ENCODE measurements at regions not wholly inside any gene's neighbourhood (a gene's known extent, or its start where the extent isn't known, plus 50 kb on each side); places are given as distances from the start of the nearest gene placed in this dataset.
"Not testable (repeated sequence)": the region's sequence is repeated elsewhere in the genome, so short reads cannot be mapped to it uniquely, and the experiment has no call there.

DNA sequence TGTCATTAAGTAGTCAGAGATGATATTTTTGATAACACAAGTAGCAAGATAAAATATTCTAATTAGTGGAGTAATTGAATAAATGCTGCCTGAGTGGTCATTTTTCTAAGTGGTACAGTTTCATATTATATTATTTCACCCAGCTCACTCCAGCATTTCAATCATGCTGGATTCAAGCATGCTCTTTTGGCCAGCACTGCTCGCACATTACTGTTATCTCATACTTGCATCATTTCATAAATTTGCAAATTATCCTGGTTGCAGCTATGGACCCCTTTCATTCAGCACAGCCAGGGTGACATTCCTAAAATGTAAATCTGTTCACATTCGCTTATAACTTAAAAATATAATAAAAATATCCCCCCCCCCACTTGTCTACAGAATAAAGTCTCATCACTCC is 520.8 kb upstream of the CYLC2 start:
- Histone ChIP-seq H3K27ac (no peak overlapping the region), H3K4me3 (no peak overlapping the region), H3K36me3 (no peaks in the 10 kb centered on the region), H3K27me3 (no peaks in the 10 kb centered on the region), H3K4me1 (no peaks in the 10 kb centered on the region), H3K9me3 (no peaks in the 10 kb centered on the region)
- no peak for DNase-seq (ENCODE audit: low spot score)
- TF ChIP-seq CTCF (IDR thresholded peaks at IDR 0.05): no peak

GRCh38 chr9:102469430-102469829 is 525.7 kb upstream of the CYLC2 start:
- not testable (repeated sequence) for H3K4me1 ChIP-seq; H3K27ac ChIP-seq; H3K9me3 ChIP-seq; DNase-seq (ENCODE audit: low spot score); H3K36me3 ChIP-seq; H3K4me3 ChIP-seq; H3K27me3 ChIP-seq

DNA sequence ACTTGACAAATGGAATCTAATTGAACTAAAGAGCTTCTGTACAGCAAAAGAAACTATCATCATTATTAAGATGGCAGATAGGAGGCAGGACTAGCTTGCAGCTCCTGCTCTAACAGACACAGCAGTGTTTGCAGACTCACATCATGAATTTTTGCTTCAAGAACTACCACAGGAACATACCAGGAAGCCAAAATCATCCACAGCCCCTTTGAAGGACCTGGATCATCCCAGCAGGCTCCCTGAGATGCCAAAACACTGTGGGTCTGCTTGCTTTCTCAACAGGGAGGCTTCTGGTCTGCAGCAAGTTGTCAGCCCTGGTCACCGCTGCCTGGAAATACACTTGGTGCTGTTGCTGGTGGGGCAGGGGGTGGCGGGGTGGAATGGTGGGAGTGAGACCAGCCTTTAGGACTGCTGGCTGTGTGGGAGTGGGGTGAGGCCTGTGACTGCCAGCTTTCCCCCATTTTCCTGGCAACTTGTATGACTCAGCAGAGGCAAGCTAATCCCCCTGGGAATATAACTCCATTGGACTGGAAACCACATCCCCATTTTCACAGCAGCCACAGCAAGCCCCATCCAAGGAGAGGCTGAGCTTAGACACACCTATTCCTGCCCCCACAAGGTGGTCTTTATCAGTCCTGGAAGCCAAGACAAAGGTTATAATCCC is 533.8 kb upstream of the CYLC2 start:
- no peaks in the 10 kb centered on the region for H3K27me3 ChIP-seq
- H3K4me1 ChIP-seq: no peaks in the 10 kb centered on the region
- no peak for TF ChIP-seq CTCF (IDR thresholded peaks at IDR 0.05)
- H3K9me3 ChIP-seq: no peaks in the 10 kb centered on the region
- no peak for DNase-seq (ENCODE audit: low spot score)
- H3K4me3 ChIP-seq: no peak overlapping the region
- no peak overlapping the region for H3K27ac ChIP-seq
- H3K36me3 ChIP-seq: no peaks in the 10 kb centered on the region

GRCh38 chr9:102459828-102460227 is 535.3 kb upstream of the CYLC2 start:
- no peak for TF ChIP-seq CTCF (IDR thresholded peaks at IDR 0.05)
- Histone ChIP-seq H3K36me3 (no peaks in the 10 kb centered on the region), H3K9me3 (no peaks in the 10 kb centered on the region), H3K4me1 (no peaks in the 10 kb centered on the region), H3K27me3 (no peaks in the 10 kb centered on the region), H3K4me3 (no peak overlapping the region), H3K27ac (no peak overlapping the region)
- DNase-seq (ENCODE audit: low spot score): no peak

DNA sequence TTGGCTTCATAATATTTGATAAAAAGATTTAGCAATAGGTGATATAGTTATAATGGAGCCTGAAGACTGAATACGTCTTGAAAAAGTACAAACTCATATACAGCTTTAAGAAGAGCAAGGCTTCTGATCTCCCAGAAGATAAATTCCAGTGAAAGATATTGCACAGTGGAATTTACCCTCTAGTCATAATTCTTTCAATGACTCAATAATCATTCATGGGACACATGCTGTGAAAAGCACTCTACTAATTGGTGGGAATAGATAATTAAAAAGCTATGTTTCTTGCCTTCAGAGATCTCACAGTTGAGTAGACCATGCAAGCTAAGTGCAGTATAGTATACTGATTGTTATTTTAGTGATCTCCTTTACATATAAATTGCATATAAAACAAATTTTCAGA is 538.6 kb upstream of the CYLC2 start:
- no peak overlapping the region for H3K27ac ChIP-seq
- no peak for DNase-seq (ENCODE audit: low spot score)
- no peak for TF ChIP-seq CTCF (IDR thresholded peaks at IDR 0.05)
- H3K27me3 ChIP-seq: no peaks in the 10 kb centered on the region
- no peaks in the 10 kb centered on the region for H3K36me3 ChIP-seq
- no peak overlapping the region for H3K4me3 ChIP-seq
- no peaks in the 10 kb centered on the region for H3K9me3 ChIP-seq
- no peaks in the 10 kb centered on the region for H3K4me1 ChIP-seq

DNA sequence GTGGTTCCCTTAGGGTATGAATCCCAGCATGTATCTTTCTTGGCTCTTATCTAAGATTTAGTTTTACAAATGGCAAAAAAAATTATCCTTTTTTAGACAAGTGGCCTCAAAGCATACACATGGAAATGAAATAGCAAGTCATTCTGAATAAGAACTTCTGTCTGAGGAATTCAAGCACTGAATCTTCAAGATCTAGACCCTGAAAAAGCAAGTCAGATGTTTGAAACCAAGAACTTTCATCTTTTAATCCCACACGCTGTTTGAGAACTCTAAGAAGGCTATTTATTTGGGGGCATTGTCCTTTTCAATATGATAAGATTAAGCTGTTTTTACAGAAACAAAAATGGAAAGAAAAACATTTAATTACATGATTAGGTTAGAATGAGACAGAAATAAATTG is 549.2 kb upstream of the CYLC2 start:
- DNase-seq (ENCODE audit: low spot score): no peak
- H3K27ac ChIP-seq: no peak overlapping the region

More for the DNA sequence above, 549.2 kb upstream of the CYLC2 start:
- Histone ChIP-seq H3K4me1 (no peaks in the 10 kb centered on the region), H3K36me3 (no peaks in the 10 kb centered on the region), H3K4me3 (no peak overlapping the region), H3K9me3 (peaks cover 0 to 3% of the 10 kb centered on the region in 2 donors), H3K27me3 (no peaks in the 10 kb centered on the region)
- no peak for TF ChIP-seq CTCF (IDR thresholded peaks at IDR 0.05)

All from right atrium auricular region (tissue), 2 donors.